Chondrocyte (in vitro differentiated cells): ENCODE measurements at regions not wholly inside any gene's neighbourhood (a gene's known extent, or its start where the extent isn't known, plus 50 kb on each side); places are given as distances from the start of the nearest gene placed in this dataset.

Source experiments
- DNase-seq: peaks from one replicate; pipeline ENCODE4 v3.0.0; 2021; ENCODE audit warnings: mixed read lengths, low spot score
- H3K27ac Mint-ChIP-seq: one replicate; pipeline ENCODE4 v1.8.0; 2021; ENCODE audit warnings: mild to moderate bottlenecking, moderate library complexity, mixed read lengths; ENCODE audit not compliant: unreplicated experiment
- H3K27me3 Mint-ChIP-seq: 2 replicates; pipeline ENCODE4 v1.8.0; 2021; ENCODE audit warnings: low read depth, mixed read lengths
- H3K36me3 Mint-ChIP-seq: 2 replicates; pipeline ENCODE4 v1.8.0; 2021; ENCODE audit warnings: low read depth, mixed read lengths
- H3K4me1 Mint-ChIP-seq: 2 replicates; pipeline ENCODE4 v1.8.0; 2021; ENCODE audit warnings: low read depth, mild to moderate bottlenecking, mixed read lengths
- H3K4me3 Mint-ChIP-seq: one replicate; pipeline ENCODE4 v1.8.0; 2021; ENCODE audit warnings: mild to moderate bottlenecking, moderate library complexity, mixed read lengths; ENCODE audit not compliant: unreplicated experiment
- H3K9me3 Mint-ChIP-seq: 2 replicates; pipeline ENCODE4 v1.8.0; 2021; ENCODE audit warnings: low read depth, mixed read lengths
- CTCF ChIP-seq: fragments of 200-600 bp; sonication (generic); IDR thresholded peaks from 2 replicates; pipeline ENCODE4 v1.5.0; 2021; ENCODE audit warnings: antibody characterized with exemption, mild to moderate bottlenecking, moderate library complexity

- no peak overlapping the region for H3K4me3 Mint-ChIP-seq
- H3K4me1 Mint-ChIP-seq, result peaks cover 7% of the 10 kb centered on the region
- H3K27ac Mint-ChIP-seq, result no peak overlapping the region
- H3K27me3 Mint-ChIP-seq, result peaks cover 20% of the 10 kb centered on the region
- TF ChIP-seq CTCF, result no peak
- H3K9me3 Mint-ChIP-seq, result no peaks in the 10 kb centered on the region
- no peaks in the 10 kb centered on the region for H3K36me3 Mint-ChIP-seq
- no peak for DNase-seq
Observed at GRCh38 chr2:16717477-16717876, 51.8 kb upstream of the CYRIA start.

GRCh38 chr2:16716944-16717343 is 51.3 kb upstream of the CYRIA start:
- H3K27me3 Mint-ChIP-seq, result peaks cover 21% of the 10 kb centered on the region
- TF ChIP-seq CTCF, result no peak
- no peaks in the 10 kb centered on the region for H3K36me3 Mint-ChIP-seq
- H3K27ac Mint-ChIP-seq, result no peak overlapping the region
- no peak for DNase-seq
- no peak overlapping the region for H3K4me3 Mint-ChIP-seq
- H3K4me1 Mint-ChIP-seq, result peaks cover 7% of the 10 kb centered on the region
- H3K9me3 Mint-ChIP-seq, result no peaks in the 10 kb centered on the region

- H3K4me1 Mint-ChIP-seq, result peaks cover 7% of the 10 kb centered on the region
- no peaks in the 10 kb centered on the region for H3K36me3 Mint-ChIP-seq
- H3K9me3 Mint-ChIP-seq, result no peaks in the 10 kb centered on the region
- no peak for DNase-seq
- H3K27ac Mint-ChIP-seq, result no peak overlapping the region
- H3K4me3 Mint-ChIP-seq, result no peak overlapping the region
- H3K27me3 Mint-ChIP-seq, result peaks cover 24% of the 10 kb centered on the region
- no peak for TF ChIP-seq CTCF
Observed at GRCh38 chr2:16716024-16716423, 50.4 kb upstream of the CYRIA start.
